NCI-H510A (cell line): ENCODE measurements at regions not wholly inside any gene's neighbourhood (a gene's known extent, or its start where the extent isn't known, plus 50 kb on each side); places are given as distances from the start of the nearest gene placed in this dataset.
"Not testable (repeated sequence)": the region's sequence is repeated elsewhere in the genome, so short reads cannot be mapped to it uniquely, and the experiment has no call there.

Source experiments
- DNase-seq: peaks from one replicate; lab custom pipeline; 2025; lab: John Stamatoyannopoulos, UW

GRCh38 chr4:147160908-147161513 lies 215.3 kb upstream of the TTC29 start:
- peak; percentile 12 for DNase-seq

- DNase-seq: no peak
Observed at GRCh38 chr4:147163311-147163710, 217.6 kb upstream of the TTC29 start.

- DNase-seq: not testable (repeated sequence)
Observed at GRCh38 chr4:147168200-147168599, 222.5 kb upstream of the TTC29 start.

GRCh38 chr4:147173322-147173721 lies 227.7 kb upstream of the TTC29 start:
- DNase-seq: no peak

GRCh38 chr4:147173797-147174432 lies 228.3 kb upstream of the TTC29 start:
- DNase-seq: no peak

GRCh38 chr4:147174591-147174990 lies 228.9 kb upstream of the TTC29 start:
- DNase-seq: no peak

GRCh38 chr4:147175460-147176025 lies 229.9 kb upstream of the TTC29 start:
- no peak for DNase-seq

GRCh38 chr4:147182041-147182440 lies 236.4 kb upstream of the TTC29 start:
- DNase-seq: no peak

- no peak for DNase-seq
Observed at GRCh38 chr4:147192679-147193078, 247.0 kb upstream of the TTC29 start.

GRCh38 chr4:147194114-147194513 lies 248.4 kb upstream of the TTC29 start:
- DNase-seq: no peak

- DNase-seq: no peak
Observed at GRCh38 chr4:147194604-147195003, 248.9 kb upstream of the TTC29 start.

GRCh38 chr4:147195386-147195785 lies 249.7 kb upstream of the TTC29 start:
- no peak for DNase-seq

- DNase-seq: no peak
Observed at GRCh38 chr4:147198411-147199051, 252.9 kb upstream of the TTC29 start.

- DNase-seq: no peak
Observed at GRCh38 chr4:147201016-147201415, 255.4 kb upstream of the TTC29 start.

GRCh38 chr4:147206807-147207206 lies 261.1 kb upstream of the TTC29 start:
- DNase-seq: no peak

- no peak for DNase-seq
Observed at GRCh38 chr4:147207911-147208310, 262.2 kb upstream of the TTC29 start.

- no peak for DNase-seq
Observed at GRCh38 chr4:147217655-147218054, 263.2 kb upstream of the EDNRA start.

- DNase-seq: no peak
Observed at GRCh38 chr4:147219145-147219544, 261.8 kb upstream of the EDNRA start.

GRCh38 chr4:147220833-147221232 lies 260.1 kb upstream of the EDNRA start:
- DNase-seq: no peak

- DNase-seq: no peak
Observed at GRCh38 chr4:147222906-147223305, 258.0 kb upstream of the EDNRA start.

- DNase-seq: no peak
Observed at GRCh38 chr4:147223576-147223975, 257.3 kb upstream of the EDNRA start.

- no peak for DNase-seq
Observed at GRCh38 chr4:147236806-147237205, 244.1 kb upstream of the EDNRA start.

GRCh38 chr4:147244786-147245185 lies 236.1 kb upstream of the EDNRA start:
- no peak for DNase-seq
